Uterus (tissue), 3 donors: ENCODE measurements at regions not wholly inside any gene's neighbourhood (a gene's known extent, or its start where the extent isn't known, plus 50 kb on each side); places are given as distances from the start of the nearest gene placed in this dataset.
"Not testable (repeated sequence)": the region's sequence is repeated elsewhere in the genome, so short reads cannot be mapped to it uniquely, and the experiment has no call there.

Experiments used
- DNase-seq, 2 donors: peaks; one replicate each; pipeline ENCODE4 v3.0.0-alpha.2; 2019 to 2020
- H3K27ac ChIP-seq, 2 donors: fragments of 200-600 bp; sonication (generic); 1 replicate in 1 of 2; 2 replicates in 1 of 2; pipeline ENCODE4 v1.5.1; 2016 to 2018
- H3K27me3 ChIP-seq, 2 donors: fragments of 200-600 bp; sonication (generic); one replicate each; pipeline ENCODE4 v1.5.1; 2018 to 2019; ENCODE audit warnings: control low read depth in 1 of 2
- H3K36me3 ChIP-seq, 2 donors: fragments of 200-600 bp; sonication (generic); one replicate each; pipeline ENCODE4 v1.5.1; 2019; ENCODE audit warnings: control low read depth in 1 of 2
- H3K4me1 ChIP-seq, 2 donors: fragments of 200-600 bp; sonication (generic); one replicate each; pipeline ENCODE4 v1.5.1; 2018 to 2019; ENCODE audit warnings: control low read depth in 1 of 2
- H3K4me3 ChIP-seq, 2 donors: fragments of 200-600 bp; sonication (generic); 1 replicate in 1 of 2; 2 replicates in 1 of 2; pipeline ENCODE4 v1.5.1; 2018 to 2019; ENCODE audit warnings: mild to moderate bottlenecking in 1 of 2
- H3K9me3 ChIP-seq, 2 donors: fragments of 200-600 bp; sonication (generic); one replicate each; pipeline ENCODE4 v1.5.1; 2019; ENCODE audit warnings: control low read depth in 1 of 2
- POLR2A ChIP-seq, 2 donors: fragments of 450-650 bp; IDR thresholded peaks; one replicate each; pipeline ENCODE4 v1.6.1; 2016; ENCODE audit warnings: antibody characterized with exemption in 2 of 2, mild to moderate bottlenecking in 1 of 2, moderate library complexity in 1 of 2
- intact Hi-C: fragments of 100-400 bp; cut with DNase I; formaldehyde crosslinking; loops from one replicate; pipeline ENCODE4 v1.15.1; 2023; ENCODE audit warnings: low total_unique reads
- TF ChIP-seq, protein P1 (sequence below), 4 experiments: fragments of 200-600 bp in 2 of 4; fragments of 450-650 bp in 2 of 4; sonication (generic) in 2 of 4; IDR thresholded peaks; one replicate each; pipeline ENCODE4 v1.5.1; 2016 to 2019; ENCODE audit warnings: antibody characterized with exemption in 4 of 4, mild to moderate bottlenecking in 2 of 4, moderate library complexity in 1 of 4
- donor health status: DM: yes; HTN: yes; CAD: no.

DNA sequence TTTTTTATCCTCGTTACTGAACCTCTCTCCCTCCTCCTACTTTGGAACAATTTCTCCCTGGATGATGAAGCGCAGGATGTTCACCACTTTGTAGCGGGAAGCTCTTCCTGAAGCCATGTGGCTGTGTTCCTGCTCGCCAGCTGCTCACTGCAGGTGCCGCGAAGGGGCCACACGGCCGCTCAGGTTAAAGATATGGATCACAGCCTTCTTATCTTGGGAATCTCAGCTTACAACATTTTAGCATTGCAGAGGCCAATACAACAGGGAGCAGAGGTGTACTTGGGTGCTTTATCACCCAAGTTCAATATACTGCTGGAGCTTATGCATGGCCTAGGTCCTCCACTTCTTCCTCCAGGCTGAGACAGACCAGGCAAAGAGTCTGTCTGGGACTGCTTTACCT lies 201.2 kb upstream of the G2E3 start:
- Histone ChIP-seq H3K9me3 (no peaks in the 10 kb centered on the region), H3K4me3 (no peak overlapping the region), H3K36me3 (no peaks in the 10 kb centered on the region), H3K4me1 (no peaks in the 10 kb centered on the region), H3K27ac (no peak overlapping the region), H3K27me3 (no peaks in the 10 kb centered on the region)
- no peak for DNase-seq
- intact Hi-C loops: no loop called here
- no peak for TF ChIP-seq POLR2A (IDR thresholded peaks at IDR 0.05)
- TF ChIP-seq, protein P1, sequence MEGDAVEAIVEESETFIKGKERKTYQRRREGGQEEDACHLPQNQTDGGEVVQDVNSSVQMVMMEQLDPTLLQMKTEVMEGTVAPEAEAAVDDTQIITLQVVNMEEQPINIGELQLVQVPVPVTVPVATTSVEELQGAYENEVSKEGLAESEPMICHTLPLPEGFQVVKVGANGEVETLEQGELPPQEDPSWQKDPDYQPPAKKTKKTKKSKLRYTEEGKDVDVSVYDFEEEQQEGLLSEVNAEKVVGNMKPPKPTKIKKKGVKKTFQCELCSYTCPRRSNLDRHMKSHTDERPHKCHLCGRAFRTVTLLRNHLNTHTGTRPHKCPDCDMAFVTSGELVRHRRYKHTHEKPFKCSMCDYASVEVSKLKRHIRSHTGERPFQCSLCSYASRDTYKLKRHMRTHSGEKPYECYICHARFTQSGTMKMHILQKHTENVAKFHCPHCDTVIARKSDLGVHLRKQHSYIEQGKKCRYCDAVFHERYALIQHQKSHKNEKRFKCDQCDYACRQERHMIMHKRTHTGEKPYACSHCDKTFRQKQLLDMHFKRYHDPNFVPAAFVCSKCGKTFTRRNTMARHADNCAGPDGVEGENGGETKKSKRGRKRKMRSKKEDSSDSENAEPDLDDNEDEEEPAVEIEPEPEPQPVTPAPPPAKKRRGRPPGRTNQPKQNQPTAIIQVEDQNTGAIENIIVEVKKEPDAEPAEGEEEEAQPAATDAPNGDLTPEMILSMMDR (IDR thresholded peaks at IDR 0.05): no peak

DNA sequence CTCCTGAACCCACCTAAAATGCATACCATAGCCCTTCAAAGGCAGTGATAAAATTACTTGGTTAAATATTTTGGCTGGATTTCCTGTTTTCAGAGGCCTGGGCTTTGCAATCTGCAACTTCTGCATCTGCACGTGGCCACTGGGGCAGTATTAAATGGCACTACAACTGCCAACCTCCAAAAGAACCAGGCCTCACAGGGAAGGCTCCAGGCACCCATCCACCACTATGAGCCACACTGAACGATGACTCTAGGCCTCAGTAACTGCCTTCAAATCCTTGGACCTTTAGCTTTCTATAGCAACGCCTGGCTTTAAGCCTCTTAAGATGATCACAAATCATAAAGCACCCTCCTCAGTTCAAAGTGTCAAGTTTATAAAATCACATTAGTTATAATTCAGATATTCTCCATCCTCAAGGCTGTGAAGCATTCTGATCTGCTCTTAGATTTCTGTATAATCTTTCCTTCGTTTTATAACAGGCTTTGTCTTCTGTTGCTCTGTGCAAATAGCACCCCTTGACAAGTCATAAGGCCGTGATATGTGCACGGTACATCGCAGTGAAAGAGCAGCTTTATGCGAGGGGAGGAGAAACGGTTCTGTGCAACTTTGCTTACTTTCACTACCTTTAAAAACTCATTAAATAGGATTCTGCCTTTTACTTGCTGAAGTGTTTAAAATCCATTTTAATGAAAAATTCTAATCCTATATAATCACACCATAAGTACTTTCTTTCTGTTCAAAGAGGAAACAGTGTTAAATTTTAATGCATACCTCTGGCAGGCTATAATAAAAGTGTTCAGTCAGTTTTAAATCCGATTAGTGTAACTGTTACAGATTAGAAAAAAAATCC lies 196.4 kb upstream of the G2E3 start:
- no peak for DNase-seq
- no peak overlapping the region for H3K4me3 ChIP-seq
- no peaks in the 10 kb centered on the region for H3K9me3 ChIP-seq
- H3K36me3 ChIP-seq: no peaks in the 10 kb centered on the region
- no peak for TF ChIP-seq POLR2A (IDR thresholded peaks at IDR 0.05)
- TF ChIP-seq, protein P1 (IDR thresholded peaks at IDR 0.05): no peak
- H3K4me1 ChIP-seq: no peaks in the 10 kb centered on the region
- H3K27ac ChIP-seq: no peak overlapping the region
- no peaks in the 10 kb centered on the region for H3K27me3 ChIP-seq
- intact Hi-C loops: no loop called here

DNA sequence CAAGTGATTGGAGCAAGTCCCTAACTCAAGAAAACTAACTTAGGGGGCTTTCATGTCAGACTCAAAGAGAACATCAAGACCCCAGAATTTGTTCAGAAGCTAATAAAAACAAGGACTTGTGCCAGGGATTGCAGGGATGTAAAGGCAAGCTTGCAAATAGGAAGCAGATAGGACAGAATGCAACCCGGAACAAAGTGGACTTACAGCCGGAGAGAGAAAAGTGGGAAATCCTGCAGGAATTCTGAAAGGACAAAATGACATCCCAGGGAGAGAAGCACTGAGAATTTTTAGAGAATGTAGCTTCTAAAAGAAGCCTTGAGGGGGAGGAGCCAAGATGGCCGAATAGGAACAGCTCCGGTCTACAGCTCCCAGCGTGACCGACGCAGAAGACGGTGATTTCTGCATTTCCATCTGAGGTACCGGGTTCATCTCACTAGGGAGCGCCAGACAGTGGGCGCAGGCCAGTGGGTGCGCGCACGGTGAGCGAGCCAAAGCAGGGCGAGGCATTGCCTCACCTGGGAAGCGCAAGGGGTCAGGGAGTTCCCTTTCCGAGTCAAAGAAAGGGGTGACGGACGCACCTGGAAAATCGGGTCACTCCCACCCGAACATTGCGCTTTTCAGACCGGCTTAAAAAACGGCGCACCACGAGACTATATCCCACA lies 195.6 kb upstream of the G2E3 start:
- H3K27me3 ChIP-seq, H3K4me1 ChIP-seq, intact Hi-C loops, H3K27ac ChIP-seq, H3K36me3 ChIP-seq, DNase-seq, H3K4me3 ChIP-seq, H3K9me3 ChIP-seq: not testable (repeated sequence)

DNA sequence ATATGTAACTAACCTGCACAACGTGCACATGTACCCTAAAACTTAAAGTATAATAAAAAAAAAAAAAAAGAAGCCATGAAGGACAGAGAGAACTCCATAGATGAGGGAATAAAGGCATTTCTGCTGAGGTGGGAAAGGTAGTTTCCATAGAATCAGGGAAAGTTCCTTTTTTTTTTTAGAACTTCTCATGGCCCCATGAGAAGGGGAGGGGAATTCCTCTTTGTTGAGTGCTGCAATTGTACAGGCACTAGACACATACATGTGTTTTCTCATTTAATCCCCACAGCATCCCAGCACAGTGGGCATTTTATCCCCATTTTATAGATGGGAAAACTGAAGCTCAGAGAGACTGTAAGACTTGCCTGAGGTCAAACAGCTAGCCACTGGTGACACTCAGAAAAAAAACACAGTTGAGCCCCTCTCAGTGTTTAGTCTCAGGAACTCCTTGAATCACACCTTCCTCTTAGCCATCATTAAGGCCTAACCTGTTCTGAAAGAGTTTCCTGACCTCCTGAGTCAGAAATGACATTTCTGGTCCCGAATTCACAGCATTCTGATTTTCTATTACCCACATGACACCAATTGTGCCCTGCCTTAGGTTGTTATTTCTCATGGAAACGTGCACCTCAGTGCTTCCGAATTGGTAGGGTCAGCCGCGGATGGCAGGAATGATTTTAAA lies 189.3 kb upstream of the G2E3 start:
- DNase-seq: no peak
- intact Hi-C loops: no loop called here
- Histone ChIP-seq H3K27me3 (no peaks in the 10 kb centered on the region), H3K4me3 (no peak overlapping the region), H3K9me3 (no peaks in the 10 kb centered on the region), H3K4me1 (no peaks in the 10 kb centered on the region), H3K36me3 (no peaks in the 10 kb centered on the region), H3K27ac (no peak overlapping the region)
- TF ChIP-seq POLR2A (IDR thresholded peaks at IDR 0.05): no peak
- TF ChIP-seq, protein P1 (IDR thresholded peaks at IDR 0.05): no peak

GRCh38 chr14:30373053-30373452 lies 185.9 kb upstream of the G2E3 start:
- no peaks in the 10 kb centered on the region for H3K36me3 ChIP-seq
- H3K9me3 ChIP-seq: no peaks in the 10 kb centered on the region
- TF ChIP-seq, protein P1 (IDR thresholded peaks at IDR 0.05): no peak
- TF ChIP-seq POLR2A (IDR thresholded peaks at IDR 0.05): no peak
- H3K27me3 ChIP-seq: no peaks in the 10 kb centered on the region
- no peak for DNase-seq
- no peak overlapping the region for H3K4me3 ChIP-seq
- intact Hi-C loops: no loop called here
- no peak overlapping the region for H3K27ac ChIP-seq
- no peaks in the 10 kb centered on the region for H3K4me1 ChIP-seq
